HUES6 (cell line): ENCODE measurements at regions not wholly inside any gene's neighbourhood (a gene's known extent, or its start where the extent isn't known, plus 50 kb on each side); places are given as distances from the start of the nearest gene placed in this dataset.
"Not testable (repeated sequence)": the region's sequence is repeated elsewhere in the genome, so short reads cannot be mapped to it uniquely, and the experiment has no call there.

Experiments used
- H3K27ac ChIP-seq: 2 replicates; pipeline ENCODE4 v1.7.0; 2013; ENCODE audit warnings: low read depth, mild to moderate bottlenecking, low read length, inconsistent platforms
- H3K27me3 ChIP-seq: 2 replicates; pipeline ENCODE4 v1.6.1; 2013; ENCODE audit warnings: low read length; ENCODE audit not compliant: control insufficient read depth, insufficient read depth
- H3K36me3 ChIP-seq: 2 replicates; pipeline ENCODE4 v1.6.1; 2013; ENCODE audit warnings: low read length; ENCODE audit not compliant: control insufficient read depth, insufficient read depth
- H3K4me1 ChIP-seq: 2 replicates; pipeline ENCODE4 v1.6.1; 2013; ENCODE audit warnings: low read length; ENCODE audit not compliant: control insufficient read depth, insufficient read depth
- H3K4me3 ChIP-seq: 2 replicates; pipeline ENCODE4 v1.5.1; 2013; ENCODE audit warnings: low read depth, low read length
- H3K9ac ChIP-seq: one replicate; pipeline ENCODE4 v1.6.1; 2013; ENCODE audit warnings: mild to moderate bottlenecking, low read length
- H3K9me3 ChIP-seq: 2 replicates; pipeline ENCODE4 v1.6.1; 2013; ENCODE audit warnings: low read depth, low read length; ENCODE audit not compliant: control insufficient read depth, insufficient read depth

GRCh38 chr15:25245801-25246622 is 192.8 kb downstream of the UBE3A start:
- no peaks in the 10 kb centered on the region for H3K36me3 ChIP-seq
- no peaks in the 10 kb centered on the region for H3K4me1 ChIP-seq
- no peak overlapping the region for H3K9ac ChIP-seq
- no peak overlapping the region for H3K27ac ChIP-seq
- H3K4me3 ChIP-seq: no peak overlapping the region
- H3K9me3 ChIP-seq: peaks cover 92% of the 10 kb centered on the region
- H3K27me3 ChIP-seq: no peaks in the 10 kb centered on the region

DNA sequence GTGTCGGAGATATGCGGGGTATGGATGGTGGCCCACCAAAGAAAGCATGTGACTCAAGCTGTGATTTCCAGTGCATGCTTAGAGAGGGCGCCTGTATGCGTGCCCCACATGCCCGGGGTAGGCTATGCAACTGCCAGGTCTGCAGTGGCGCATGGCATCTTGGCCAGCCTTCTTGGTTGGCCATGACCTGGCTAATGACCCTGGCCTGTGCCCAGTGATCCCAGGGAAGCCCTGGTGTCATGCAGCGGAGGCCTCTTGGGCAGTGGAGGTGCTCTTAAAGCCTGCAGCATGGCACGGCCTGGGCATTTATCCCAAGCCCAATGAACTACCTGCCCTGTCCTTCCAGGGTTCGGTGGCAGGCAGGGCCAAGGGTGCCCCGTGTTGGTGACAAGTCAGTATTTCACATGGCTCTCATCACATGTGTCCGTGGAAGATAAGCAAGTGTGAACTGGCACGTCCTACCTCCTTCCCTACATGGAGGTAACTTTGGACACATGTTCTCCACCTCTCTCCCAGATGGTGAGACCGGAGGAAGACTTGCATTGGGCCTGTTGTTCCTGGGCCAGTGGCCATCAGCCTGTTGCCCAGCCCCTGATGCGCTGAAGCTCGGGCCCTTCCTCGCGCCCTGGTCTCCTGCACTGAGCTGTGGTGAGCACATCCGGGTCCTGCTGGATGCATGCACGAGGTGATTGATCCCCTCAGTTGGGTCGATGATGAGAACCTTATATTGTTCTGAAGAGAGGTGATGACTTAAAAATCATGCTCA is 192.0 kb downstream of the UBE3A start:
- Histone ChIP-seq H3K36me3 (no peaks in the 10 kb centered on the region), H3K9ac (no peak overlapping the region), H3K27me3 (no peaks in the 10 kb centered on the region), H3K27ac (no peak overlapping the region), H3K9me3 (peaks cover 92% of the 10 kb centered on the region), H3K4me1 (no peaks in the 10 kb centered on the region), H3K4me3 (no peak overlapping the region)

- Histone ChIP-seq H3K27ac (no peak overlapping the region), H3K9me3 (peaks cover 90% of the 10 kb centered on the region), H3K9ac (no peak overlapping the region), H3K27me3 (no peaks in the 10 kb centered on the region), H3K36me3 (no peaks in the 10 kb centered on the region), H3K4me3 (no peak overlapping the region), H3K4me1 (no peaks in the 10 kb centered on the region)
These were observed 191.3 kb downstream of the UBE3A start for GRCh38 chr15:25247407-25248038.

DNA sequence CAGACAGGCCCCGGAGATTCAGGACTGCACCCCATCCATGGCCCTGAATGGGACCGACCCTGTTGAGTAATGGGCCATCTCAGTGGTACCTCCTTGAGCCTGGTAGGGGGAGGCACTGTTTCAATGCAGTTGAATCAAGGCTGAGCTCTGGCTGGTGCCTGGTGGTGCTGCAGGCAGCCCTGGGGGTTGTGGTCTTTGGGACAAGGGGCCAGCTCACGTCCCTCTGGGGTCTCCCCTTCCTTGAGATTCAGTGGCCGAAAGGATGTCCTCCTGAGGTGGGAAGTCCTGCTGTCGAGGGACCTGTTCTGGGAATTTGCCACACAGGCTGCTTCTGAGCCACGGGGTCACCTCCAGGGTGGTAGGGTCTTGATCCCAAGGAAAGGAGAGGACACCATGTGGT is 190.7 kb downstream of the UBE3A start:
- H3K9me3 ChIP-seq: peaks cover 87% of the 10 kb centered on the region
- H3K4me1 ChIP-seq, H3K36me3 ChIP-seq, H3K27me3 ChIP-seq, H3K27ac ChIP-seq, H3K9ac ChIP-seq, H3K4me3 ChIP-seq: not testable (repeated sequence)

DNA sequence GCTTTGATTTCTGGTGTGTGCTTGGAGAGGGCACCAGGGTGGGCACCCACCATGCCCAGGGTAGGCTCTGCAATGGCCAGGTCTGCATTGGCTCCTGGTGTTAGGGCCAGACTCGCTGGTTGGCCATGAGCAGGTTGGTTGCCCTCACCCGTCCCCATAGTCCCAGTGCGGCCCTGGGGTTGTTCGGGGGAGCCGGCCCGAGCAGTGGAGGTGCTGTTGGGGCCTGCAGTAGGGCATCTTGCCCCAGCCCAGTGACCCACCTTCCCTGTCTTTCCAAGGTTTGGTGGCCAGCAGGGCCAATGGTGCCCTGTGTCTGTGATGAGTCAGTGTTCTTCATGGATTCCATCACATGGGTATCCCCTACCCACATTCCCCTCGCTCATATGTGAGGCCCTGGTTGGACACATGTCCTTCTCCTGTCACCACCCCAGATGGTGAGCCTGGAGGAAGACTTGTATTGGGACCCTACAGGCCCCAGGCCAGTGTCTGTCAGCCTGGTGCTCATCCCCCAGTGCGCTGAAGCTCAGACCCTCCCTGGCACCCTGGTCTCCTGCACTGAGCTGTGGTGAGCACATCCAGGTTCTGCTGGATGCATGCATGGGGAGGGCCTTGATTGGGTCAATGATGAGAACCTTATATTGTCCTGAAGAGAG is 190.1 kb downstream of the UBE3A start:
- H3K27me3 ChIP-seq: no peaks in the 10 kb centered on the region
- H3K9me3 ChIP-seq: peaks cover 86% of the 10 kb centered on the region
- no peaks in the 10 kb centered on the region for H3K36me3 ChIP-seq
- H3K4me1 ChIP-seq: no peaks in the 10 kb centered on the region
- no peak overlapping the region for H3K27ac ChIP-seq
- no peak overlapping the region for H3K4me3 ChIP-seq
- H3K9ac ChIP-seq: no peak overlapping the region

DNA sequence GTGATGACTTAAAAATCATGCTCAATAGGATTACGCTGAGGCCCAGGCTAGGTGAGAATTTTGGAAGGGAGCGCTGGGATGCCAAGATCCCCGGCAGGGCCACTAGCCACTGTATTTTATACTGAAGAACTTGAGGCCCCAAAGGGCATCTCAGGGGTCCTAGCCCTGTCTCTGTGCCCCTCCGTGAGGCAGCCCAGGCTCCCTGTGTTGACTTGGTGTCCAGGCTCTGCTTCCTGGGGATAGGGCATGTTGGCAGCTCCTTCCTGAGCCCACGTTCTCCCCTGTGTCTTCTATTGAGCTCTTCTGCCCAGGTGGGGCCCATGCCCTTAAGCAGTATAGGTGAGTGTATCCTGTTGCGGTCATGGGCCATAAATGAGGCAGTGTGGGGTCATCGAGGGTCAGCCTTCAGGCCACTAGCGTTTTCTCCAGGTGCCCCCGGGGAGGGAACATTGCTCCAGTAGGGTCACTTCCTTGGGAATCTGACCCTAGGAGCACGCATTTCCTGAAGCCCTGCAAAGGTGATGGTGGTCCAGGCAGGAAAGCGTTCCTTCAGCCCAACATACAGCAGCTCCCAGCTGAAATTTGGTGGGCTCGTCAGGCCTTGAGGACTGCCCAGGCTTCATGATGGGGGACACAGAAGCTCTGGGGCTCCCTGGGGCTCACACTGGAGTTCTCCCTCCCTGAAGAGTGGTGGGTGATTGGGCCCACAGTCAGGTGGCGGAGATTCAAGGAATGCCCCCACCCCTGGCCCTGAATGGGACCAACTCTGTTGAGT is 189.4 kb downstream of the UBE3A start:
- no peaks in the 10 kb centered on the region for H3K36me3 ChIP-seq
- peaks cover 86% of the 10 kb centered on the region for H3K9me3 ChIP-seq
- H3K4me1 ChIP-seq: no peaks in the 10 kb centered on the region
- no peak overlapping the region for H3K27ac ChIP-seq
- no peaks in the 10 kb centered on the region for H3K27me3 ChIP-seq
- no peak overlapping the region for H3K9ac ChIP-seq
- no peak overlapping the region for H3K4me3 ChIP-seq

- Histone ChIP-seq H3K4me3 (no peak overlapping the region), H3K27ac (no peak overlapping the region), H3K4me1 (no peaks in the 10 kb centered on the region), H3K9ac (no peak overlapping the region), H3K36me3 (no peaks in the 10 kb centered on the region), H3K27me3 (no peaks in the 10 kb centered on the region), H3K9me3 (peaks cover 86% of the 10 kb centered on the region)
These were observed 188.7 kb downstream of the UBE3A start for GRCh38 chr15:25250011-25250596.

GRCh38 chr15:25250906-25251622 is 187.8 kb downstream of the UBE3A start:
- no peaks in the 10 kb centered on the region for H3K36me3 ChIP-seq
- H3K4me1 ChIP-seq: no peaks in the 10 kb centered on the region
- H3K4me3 ChIP-seq: no peak overlapping the region
- no peaks in the 10 kb centered on the region for H3K27me3 ChIP-seq
- peaks cover 85% of the 10 kb centered on the region for H3K9me3 ChIP-seq
- H3K9ac ChIP-seq: no peak overlapping the region
- no peak overlapping the region for H3K27ac ChIP-seq

GRCh38 chr15:25251700-25252390 is 187.0 kb downstream of the UBE3A start:
- H3K9me3 ChIP-seq: peaks cover 79% of the 10 kb centered on the region
- H3K4me3 ChIP-seq: no peak overlapping the region
- no peaks in the 10 kb centered on the region for H3K4me1 ChIP-seq
- no peaks in the 10 kb centered on the region for H3K27me3 ChIP-seq
- H3K9ac ChIP-seq: no peak overlapping the region
- H3K36me3 ChIP-seq: no peaks in the 10 kb centered on the region
- no peak overlapping the region for H3K27ac ChIP-seq
